ENCODE measurements at regions not wholly inside any gene's neighbourhood (a gene's known extent, or its start where the extent isn't known, plus 50 kb on each side); places are given as distances from the start of the nearest gene placed in this dataset.

DNA sequence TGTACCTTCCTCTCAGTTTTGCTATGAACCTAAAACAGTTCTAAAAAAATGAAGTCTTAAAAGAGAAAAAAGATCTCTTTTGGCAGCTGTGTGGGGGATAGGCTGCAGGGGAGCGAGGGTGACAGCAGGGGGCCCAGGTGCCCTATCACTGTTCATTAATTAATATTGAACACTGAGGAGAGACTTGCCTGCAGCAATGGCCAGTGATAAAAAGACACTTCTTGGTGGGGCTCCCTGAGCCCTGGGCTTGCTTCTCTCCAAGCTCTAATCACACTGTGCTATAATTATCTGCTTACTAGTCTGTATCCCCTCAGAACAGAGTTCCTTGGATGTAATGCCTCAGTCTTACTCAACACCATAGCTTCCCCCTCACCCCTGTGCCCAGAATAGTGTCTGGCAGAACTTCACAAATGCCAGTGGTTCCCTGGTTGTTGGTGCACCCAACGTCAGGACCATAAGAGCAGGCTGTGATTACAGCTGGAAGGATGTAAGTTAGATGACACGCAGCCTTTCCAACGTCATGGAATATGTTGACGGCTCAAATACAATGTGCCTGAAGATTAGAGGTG lies 52.0 kb upstream of the IRX6 start:
- ChIA-PET CTCF (no interaction called here), POLR2A (no interaction called here)
- Histone ChIP-seq H3K9me3 (ENCODE audit: control insufficient read depth, insufficient read depth, low read length) (no peaks in the 10 kb centered on the region), H3K27ac (ENCODE audit: low read depth, low read length) (no peak overlapping the region), H3K4me3 (ENCODE audit: low read depth, low read length) (no peak overlapping the region), H3K27me3 (ENCODE audit: control insufficient read depth, insufficient read depth, low read length) (no peaks in the 10 kb centered on the region)
- no peak for TF ChIP-seq CTCF (IDR thresholded peaks at IDR 0.05; ENCODE audit: low read depth, low read length)
- DNase-seq (ENCODE audit: low read depth, low spot score), result no peak

DNA sequence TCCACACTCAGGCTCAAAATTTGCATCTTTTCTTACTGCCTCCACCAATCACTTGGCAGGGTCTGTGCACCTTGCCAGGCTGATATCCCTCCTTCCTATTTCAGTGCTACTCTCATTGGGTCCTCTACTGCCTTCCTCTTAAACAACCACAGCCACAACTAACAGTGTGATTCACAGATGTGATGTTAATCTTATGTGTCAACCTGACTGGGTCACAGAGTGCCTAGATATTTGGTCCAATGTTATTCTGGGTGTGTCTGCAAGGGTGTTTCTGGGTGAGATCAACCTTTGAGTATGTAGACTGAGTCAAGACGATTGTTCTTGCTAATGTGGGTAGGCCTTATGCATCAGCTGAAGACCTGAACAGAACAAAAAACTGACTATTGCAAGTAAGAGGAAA lies 51.3 kb upstream of the IRX6 start:
- POLR2A ChIA-PET, result no interaction called here

DNA sequence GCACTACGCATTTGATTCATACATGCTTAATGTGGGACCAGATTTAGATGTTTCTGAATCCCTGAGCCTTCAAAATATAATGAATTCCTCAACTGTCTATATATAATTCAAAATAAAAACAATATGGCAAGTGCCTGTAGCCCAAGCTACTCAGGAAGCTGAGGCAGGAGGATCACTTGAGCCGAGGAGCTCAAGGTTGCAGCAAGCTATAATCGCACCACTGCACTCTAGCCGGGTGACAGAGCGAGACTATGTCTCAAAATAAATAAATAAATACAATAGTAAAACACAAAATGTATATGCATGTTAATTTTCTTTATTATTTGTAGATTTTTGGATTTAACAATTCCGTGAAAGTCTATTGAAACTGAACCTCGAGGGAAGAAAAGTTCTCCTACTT lies 50.6 kb upstream of the IRX6 start:
- Histone ChIP-seq H3K4me3 (ENCODE audit: low read depth, low read length) (no peak overlapping the region), H3K9me3 (ENCODE audit: control insufficient read depth, insufficient read depth, low read length) (no peaks in the 10 kb centered on the region), H3K27ac (ENCODE audit: low read depth, low read length) (no peak overlapping the region), H3K27me3 (ENCODE audit: control insufficient read depth, insufficient read depth, low read length) (no peaks in the 10 kb centered on the region)
- DNase-seq (ENCODE audit: low read depth, low spot score), result no peak
- POLR2A ChIA-PET, result no interaction called here
- no peak for TF ChIP-seq CTCF (IDR thresholded peaks at IDR 0.05; ENCODE audit: low read depth, low read length)
- CTCF ChIA-PET, result no interaction called here

More for the DNA sequence above, 51.3 kb upstream of the IRX6 start:
- Histone ChIP-seq H3K27ac (ENCODE audit: low read depth, low read length) (no peak overlapping the region), H3K27me3 (ENCODE audit: control insufficient read depth, insufficient read depth, low read length) (no peaks in the 10 kb centered on the region), H3K9me3 (ENCODE audit: control insufficient read depth, insufficient read depth, low read length) (no peaks in the 10 kb centered on the region), H3K4me3 (ENCODE audit: low read depth, low read length) (no peak overlapping the region)
- CTCF ChIA-PET, result no interaction called here
- TF ChIP-seq CTCF (IDR thresholded peaks at IDR 0.05; ENCODE audit: low read depth, low read length), result no peak
- no peak for DNase-seq (ENCODE audit: low read depth, low spot score)

DNA sequence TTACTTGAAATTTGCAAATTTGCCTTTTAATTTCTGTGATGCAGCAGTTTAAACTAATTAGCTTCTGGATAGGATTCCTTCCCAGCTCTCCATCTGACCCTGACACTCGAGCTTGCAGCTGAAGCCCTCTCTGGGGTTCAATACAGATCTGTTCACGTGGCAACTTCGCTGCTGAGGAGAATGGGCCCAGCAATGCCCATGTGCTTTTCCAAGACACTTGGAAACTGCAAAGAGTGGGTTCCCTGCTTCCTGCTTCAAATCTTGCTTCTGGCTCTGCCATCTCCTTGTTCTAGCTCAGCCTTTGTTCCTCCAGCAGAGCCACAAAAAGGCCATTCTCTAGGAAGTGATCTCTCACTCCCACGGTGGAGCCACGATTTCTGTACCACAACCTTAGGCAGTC lies 50.0 kb upstream of the IRX6 start:
- TF ChIP-seq CTCF (IDR thresholded peaks at IDR 0.05; ENCODE audit: low read depth, low read length), result no peak
- no peak for DNase-seq (ENCODE audit: low read depth, low spot score)
- H3K9me3 ChIP-seq (ENCODE audit: control insufficient read depth, insufficient read depth, low read length), result no peaks in the 10 kb centered on the region
- CTCF ChIA-PET, result no interaction called here
- H3K4me3 ChIP-seq (ENCODE audit: low read depth, low read length), result no peak overlapping the region
- H3K27ac ChIP-seq (ENCODE audit: low read depth, low read length), result no peak overlapping the region
- H3K27me3 ChIP-seq (ENCODE audit: control insufficient read depth, insufficient read depth, low read length), result no peaks in the 10 kb centered on the region
- POLR2A ChIA-PET, result no interaction called here
